ENCODE measurements at regions not wholly inside any gene's neighbourhood (a gene's known extent, or its start where the extent isn't known, plus 50 kb on each side); places are given as distances from the start of the nearest gene placed in this dataset. TPM values are rescaled to one million over a fixed set of nuclear protein-coding genes. Genes with fewer than 3 reads are reported as not detected.

DNA sequence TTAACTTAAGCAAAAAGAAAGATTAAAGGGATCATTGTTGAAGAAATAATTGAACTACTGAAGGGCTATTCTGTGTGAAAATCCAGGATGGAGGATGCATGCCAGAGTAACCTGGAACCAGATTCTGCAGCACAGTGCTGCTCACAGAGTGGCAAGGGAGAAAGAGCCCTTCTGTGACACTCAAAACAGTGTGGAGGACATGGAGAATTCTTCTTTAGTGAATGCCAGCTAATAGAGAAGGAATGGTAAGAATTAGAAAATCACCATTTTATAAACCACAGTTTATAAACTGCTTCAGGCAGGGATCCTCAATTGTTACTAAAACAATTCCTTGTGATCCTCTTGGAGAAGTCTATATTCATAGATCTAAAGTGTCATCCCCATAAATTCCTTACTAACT lies 70.4 kb upstream of the ARHGEF26 start:
- H3K27me3 ChIP-seq (ENCODE audit: control insufficient read depth, insufficient read depth, low read length) = no peaks in the 10 kb centered on the region
- H3K4me3 ChIP-seq (ENCODE audit: low read length) = no peak overlapping the region
- H3K9me3 ChIP-seq (replicated peaks; ENCODE audit: low read length) = no peaks in the 10 kb centered on the region
- no peak overlapping the region for H3K4me2 ChIP-seq (ENCODE audit: low read length)
- no peak overlapping the region for H3K9ac ChIP-seq (ENCODE audit: low read depth, low read length)
- H3K4me1 ChIP-seq (ENCODE audit: control insufficient read depth, insufficient read depth, low read length) = no peaks in the 10 kb centered on the region
- no peaks in the 10 kb centered on the region for H3K36me3 ChIP-seq (ENCODE audit: insufficient read depth, low read length)

DNA sequence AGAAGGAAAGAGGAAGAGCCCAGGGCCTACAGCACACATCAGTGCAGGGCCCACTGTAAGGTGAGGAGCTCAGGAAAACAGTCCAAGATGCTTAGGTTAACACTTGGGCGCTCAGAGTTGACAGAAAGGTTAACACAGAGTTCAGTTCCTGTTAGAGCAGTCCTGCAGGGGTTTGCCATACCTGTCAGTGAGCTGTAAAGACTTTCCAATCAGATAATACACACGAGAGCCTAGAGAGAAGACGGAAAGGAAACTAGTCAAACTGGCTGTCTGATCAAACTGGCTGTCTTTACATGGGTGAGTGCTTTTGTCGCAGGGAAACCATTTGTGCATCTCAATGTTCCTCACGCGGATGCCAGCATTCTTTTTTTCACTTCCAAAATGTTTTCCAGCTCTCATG lies 61.4 kb upstream of the ARHGEF26 start:
- H3K9ac ChIP-seq (ENCODE audit: low read depth, low read length) = no peak overlapping the region
- no peaks in the 10 kb centered on the region for H3K27me3 ChIP-seq (ENCODE audit: control insufficient read depth, insufficient read depth, low read length)
- no peak overlapping the region for H3K4me2 ChIP-seq (ENCODE audit: low read length)
- no peaks in the 10 kb centered on the region for H3K9me3 ChIP-seq (replicated peaks; ENCODE audit: low read length)
- H3K4me1 ChIP-seq (ENCODE audit: control insufficient read depth, insufficient read depth, low read length) = peaks cover 4% of the 10 kb centered on the region
- no peak overlapping the region for H3K4me3 ChIP-seq (ENCODE audit: low read length)
- H3K36me3 ChIP-seq (ENCODE audit: insufficient read depth, low read length) = no peaks in the 10 kb centered on the region

- Histone ChIP-seq H3K4me3 (ENCODE audit: low read length) (no peak overlapping the region), H3K4me1 (ENCODE audit: control insufficient read depth, insufficient read depth, low read length) (peaks cover 4% of the 10 kb centered on the region), H3K9ac (ENCODE audit: low read depth, low read length) (no peak overlapping the region), H3K9me3 (replicated peaks; ENCODE audit: low read length) (no peaks in the 10 kb centered on the region), H3K4me2 (ENCODE audit: low read length) (no peak overlapping the region), H3K27me3 (ENCODE audit: control insufficient read depth, insufficient read depth, low read length) (no peaks in the 10 kb centered on the region), H3K36me3 (ENCODE audit: insufficient read depth, low read length) (no peaks in the 10 kb centered on the region)
These were observed 60.8 kb upstream of the ARHGEF26 start for GRCh38 chr3:154060238-154061000.

DNA sequence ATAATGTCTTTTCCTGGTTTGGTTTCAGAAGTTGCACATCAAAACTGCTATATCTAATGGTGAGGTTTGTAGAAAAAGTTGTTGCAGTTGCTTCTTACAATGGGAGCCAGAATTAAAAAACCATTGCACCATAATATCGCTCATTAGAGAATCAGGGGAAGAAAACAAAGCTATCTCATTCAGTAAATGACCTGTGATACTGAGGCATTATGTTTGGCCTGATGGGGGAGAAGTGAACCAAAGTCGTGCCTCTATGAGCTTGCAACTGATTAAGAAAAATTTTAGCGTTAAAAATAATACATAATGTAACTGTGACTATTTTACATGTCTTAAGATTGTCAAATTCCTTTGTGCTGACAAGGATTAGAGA lies 60.2 kb upstream of the ARHGEF26 start:
- Histone ChIP-seq H3K27me3 (ENCODE audit: control insufficient read depth, insufficient read depth, low read length) (no peaks in the 10 kb centered on the region), H3K4me2 (ENCODE audit: low read length) (no peak overlapping the region), H3K4me3 (ENCODE audit: low read length) (no peak overlapping the region), H3K4me1 (ENCODE audit: control insufficient read depth, insufficient read depth, low read length) (peaks cover 4% of the 10 kb centered on the region), H3K9ac (ENCODE audit: low read depth, low read length) (no peak overlapping the region), H3K9me3 (replicated peaks; ENCODE audit: low read length) (no peaks in the 10 kb centered on the region), H3K36me3 (ENCODE audit: insufficient read depth, low read length) (no peaks in the 10 kb centered on the region)

- Histone ChIP-seq H3K4me3 (ENCODE audit: low read length) (no peak overlapping the region), H3K9me3 (replicated peaks; ENCODE audit: low read length) (no peaks in the 10 kb centered on the region), H3K27me3 (ENCODE audit: control insufficient read depth, insufficient read depth, low read length) (no peaks in the 10 kb centered on the region), H3K4me2 (ENCODE audit: low read length) (no peak overlapping the region), H3K36me3 (ENCODE audit: insufficient read depth, low read length) (no peaks in the 10 kb centered on the region), H3K4me1 (ENCODE audit: control insufficient read depth, insufficient read depth, low read length) (peaks cover 4% of the 10 kb centered on the region), H3K9ac (ENCODE audit: low read depth, low read length) (no peak overlapping the region)
These were observed 58.7 kb upstream of the ARHGEF26 start for GRCh38 chr3:154062513-154062912.

- H3K27me3 ChIP-seq (ENCODE audit: control insufficient read depth, insufficient read depth, low read length) = no peaks in the 10 kb centered on the region
- no peaks in the 10 kb centered on the region for H3K9me3 ChIP-seq (replicated peaks; ENCODE audit: low read length)
- H3K9ac ChIP-seq (ENCODE audit: low read depth, low read length) = no peak overlapping the region
- H3K4me1 ChIP-seq (ENCODE audit: control insufficient read depth, insufficient read depth, low read length) = no peaks in the 10 kb centered on the region
- H3K4me2 ChIP-seq (ENCODE audit: low read length) = no peak overlapping the region
- H3K4me3 ChIP-seq (ENCODE audit: low read length) = no peak overlapping the region
- H3K36me3 ChIP-seq (ENCODE audit: insufficient read depth, low read length) = no peaks in the 10 kb centered on the region
These were observed 50.0 kb upstream of the ARHGEF26 start for GRCh38 chr3:154071146-154071545.

Small RNAs in the stretch of these regions (small RNA-seq; reads per million reads assigned to genes)
- not detected for gene RF00019
- gene RF00096 = not detected
- not detected for gene RNU6-901P

All from skeletal muscle satellite cell (primary cell).